IMR-90 (cell line): ENCODE measurements at regions not wholly inside any gene's neighbourhood (a gene's known extent, or its start where the extent isn't known, plus 50 kb on each side); places are given as distances from the start of the nearest gene placed in this dataset.

Experiments
- ATAC-seq: fragments of 200-7000 bp; cut with Tn5 transposase; 2 replicates; pipeline ENCODE4 v1.9.1; 2020; ENCODE audit warnings: low read depth, mild to moderate bottlenecking, moderate library complexity
- BruUV-seq: library from RNA; stranded (reverse); fragments of 400-500 nt; replicated peaks from 2 replicates; lab custom pipeline; 2021; lab: Mats Ljungman, UMichigan
- CTCF ChIA-PET: fragments of 300-600 bp; formaldehyde crosslinking; extraction: SDS; loops from one replicate; lab custom pipeline; 2021; ENCODE audit warnings: antibody characterized with exemption; lab: Yijun Ruan, JAX
- POLR2A ChIA-PET: fragments of 300-600 bp; sonication (Branson Sonifier 250); formaldehyde crosslinking; loops from one replicate; lab custom pipeline; 2022; ENCODE audit warnings: antibody characterized with exemption; ENCODE audit not compliant: unreplicated experiment; lab: Charles Lee
- DNase-seq: peaks from one replicate; pipeline ENCODE4 v3.0.0; 2013
- H2AFZ ChIP-seq: replicated peaks from 2 replicates; pipeline ENCODE3; 2013; ENCODE audit warnings: low read length, mild to moderate bottlenecking; ENCODE audit not compliant: poor library complexity
- H2AK5ac ChIP-seq: 2 replicates; pipeline ENCODE4 v1.6.1; 2013; ENCODE audit warnings: low read depth, low read length, inconsistent platforms
- H2AK9ac ChIP-seq: replicated peaks from 2 replicates; pipeline ENCODE3; 2013; ENCODE audit warnings: mild to moderate bottlenecking, low read depth, low read length, moderate library complexity; ENCODE audit not compliant: poor library complexity
- H2BK120ac ChIP-seq: 2 replicates; pipeline ENCODE4 v1.6.1; 2013; ENCODE audit warnings: low read depth, low read length, inconsistent platforms
- H2BK15ac ChIP-seq: 3 replicates; pipeline ENCODE4 v1.6.1; 2013; ENCODE audit warnings: low read depth, low read length, inconsistent platforms
- H2BK20ac ChIP-seq: 2 replicates; pipeline ENCODE4 v1.6.1; 2013; ENCODE audit warnings: low read depth, mild to moderate bottlenecking, inconsistent platforms, low read length, moderate library complexity
- H2BK5ac ChIP-seq: 2 replicates; pipeline ENCODE4 v1.6.1; 2013; ENCODE audit warnings: mild to moderate bottlenecking, low read depth, low read length, inconsistent platforms; ENCODE audit not compliant: poor library complexity, severe bottlenecking
- H3K14ac ChIP-seq: replicated peaks from 2 replicates; pipeline ENCODE4 v1.6.1; 2013; ENCODE audit warnings: low read depth, low read length, inconsistent platforms
- H3K18ac ChIP-seq: 2 replicates; pipeline ENCODE4 v1.6.1; 2013; ENCODE audit warnings: low read depth, low read length, control low read depth
- H3K23ac ChIP-seq: 2 replicates; pipeline ENCODE4 v1.6.1; 2013; ENCODE audit warnings: low read depth, low read length, inconsistent platforms
- H3K27ac ChIP-seq: 2 replicates; pipeline ENCODE4 v1.5.1; 2013; ENCODE audit warnings: mild to moderate bottlenecking, control low read depth, low read length; ENCODE audit not compliant: insufficient read depth
- H3K27me3 ChIP-seq: 2 replicates; pipeline ENCODE4 v1.6.1; 2013; ENCODE audit warnings: low read length; ENCODE audit not compliant: control insufficient read depth, insufficient read depth
- H3K36me3 ChIP-seq: 2 replicates; pipeline ENCODE4 v1.6.1; 2013; ENCODE audit warnings: low read length, mixed read lengths; ENCODE audit not compliant: control insufficient read depth, insufficient read depth
- H3K4ac ChIP-seq: 2 replicates; pipeline ENCODE4 v1.6.1; 2013; ENCODE audit warnings: low read depth, low read length, inconsistent platforms
- H3K4me1 ChIP-seq: 2 replicates; pipeline ENCODE4 v1.6.1; 2013; ENCODE audit warnings: low read length, mixed read lengths; ENCODE audit not compliant: control insufficient read depth, insufficient read depth
- H3K4me2 ChIP-seq: 2 replicates; pipeline ENCODE4 v1.6.1; 2013; ENCODE audit warnings: low read depth, mild to moderate bottlenecking, control low read depth, low read length, moderate library complexity
- H3K4me3 ChIP-seq: 2 replicates; pipeline ENCODE4 v1.5.1; 2013; ENCODE audit warnings: low read depth, mild to moderate bottlenecking, control low read depth, low read length, moderate library complexity; ENCODE audit not compliant: insufficient read depth
- H3K56ac ChIP-seq: 2 replicates; pipeline ENCODE4 v1.6.1; 2013; ENCODE audit warnings: low read length, inconsistent platforms; ENCODE audit not compliant: insufficient read depth; ENCODE audit errors: extremely low read depth
- H3K79me1 ChIP-seq, 2 experiments: 2 replicates each; pipeline ENCODE4 v1.6.1; 2013; ENCODE audit warnings: low read length in 2 of 2, inconsistent platforms in 1 of 2, low read depth in 1 of 2
- H3K9ac ChIP-seq: 2 replicates; pipeline ENCODE4 v1.6.1; 2013; ENCODE audit warnings: low read depth, low read length, control low read depth
- H3K9me1 ChIP-seq: 2 replicates; pipeline ENCODE4 v1.6.1; 2013; ENCODE audit warnings: low read length, inconsistent platforms; ENCODE audit not compliant: insufficient read depth
- H3K9me3 ChIP-seq: 2 replicates; pipeline ENCODE4 v1.6.1; 2013; ENCODE audit warnings: low read length; ENCODE audit not compliant: control insufficient read depth, insufficient read depth
- H4K20me1 ChIP-seq: 2 replicates; pipeline ENCODE4 v1.6.1; 2013; ENCODE audit warnings: low read length, inconsistent platforms; ENCODE audit not compliant: insufficient read depth
- H4K5ac ChIP-seq: 2 replicates; pipeline ENCODE4 v1.6.1; 2013; ENCODE audit warnings: mild to moderate bottlenecking, low read depth, low read length, control low read depth
- H4K8ac ChIP-seq, 2 experiments: 2 replicates each; pipeline ENCODE4 v1.6.1; 2013; ENCODE audit warnings: low read depth in 2 of 2, low read length in 2 of 2, control low read depth in 1 of 2, inconsistent platforms in 1 of 2
- H4K91ac ChIP-seq: 2 replicates; pipeline ENCODE4 v1.6.1; 2013; ENCODE audit warnings: low read depth, low read length, inconsistent platforms; ENCODE audit not compliant: insufficient read depth
- BHLHE40 ChIP-seq: fragments of 150-350 bp; IDR thresholded peaks from 2 replicates; pipeline ENCODE4 v1.6.1; 2016; ENCODE audit warnings: mild to moderate bottlenecking, low read depth, low read length
- CHD1 ChIP-seq: IDR thresholded peaks from 2 replicates; pipeline ENCODE4 v1.6.1; 2012; ENCODE audit warnings: low read depth, low read length, improper control_type of control experiment
- CTCF ChIP-seq: conservative IDR thresholded peaks from 2 replicates; pipeline ENCODE4 v1.5.1; 2012; ENCODE audit warnings: mild to moderate bottlenecking, low read depth, low read length, improper control_type of control experiment
- ELK1 ChIP-seq: fragments of 150-350 bp; IDR thresholded peaks from 2 replicates; pipeline ENCODE4 v1.6.1; 2016; ENCODE audit warnings: low read depth, mild to moderate bottlenecking, low read length, moderate library complexity, borderline replicate concordance
- FOS ChIP-seq: fragments of 150-350 bp; IDR thresholded peaks from 2 replicates; pipeline ENCODE4 v1.6.1; 2016; ENCODE audit warnings: low read depth, low read length
- MAFK ChIP-seq: IDR thresholded peaks from 2 replicates; pipeline ENCODE4 v1.6.1; 2012; ENCODE audit warnings: low read depth, low read length, improper control_type of control experiment
- MAZ ChIP-seq: IDR thresholded peaks from 2 replicates; pipeline ENCODE4 v1.6.1; 2012; ENCODE audit warnings: low read depth, mild to moderate bottlenecking, low read length, improper control_type of control experiment, moderate library complexity, borderline replicate concordance
- MXI1 ChIP-seq: IDR thresholded peaks from 2 replicates; pipeline ENCODE4 v1.6.1; 2012; ENCODE audit warnings: low read depth, mild to moderate bottlenecking, low read length, moderate library complexity, borderline replicate concordance
- POLR2A ChIP-seq: IDR thresholded peaks from 2 replicates; pipeline ENCODE4 v1.6.1; 2012; ENCODE audit warnings: mild to moderate bottlenecking, low read depth, low read length
- RAD21 ChIP-seq: IDR thresholded peaks from 2 replicates; pipeline ENCODE4 v1.6.1; 2012; ENCODE audit warnings: low read length, improper control_type of control experiment
- RCOR1 ChIP-seq: IDR thresholded peaks from 2 replicates; pipeline ENCODE4 v1.6.1; 2012; ENCODE audit warnings: mild to moderate bottlenecking, low read length, improper control_type of control experiment; ENCODE audit not compliant: insufficient replicate concordance
- RFX5 ChIP-seq: IDR thresholded peaks from 2 replicates; pipeline ENCODE4 v1.8.0; 2012; ENCODE audit warnings: low read depth, mild to moderate bottlenecking, low read length, moderate library complexity
- SMC3 ChIP-seq: fragments of 150-350 bp; IDR thresholded peaks from 2 replicates; pipeline ENCODE4 v1.6.1; 2016; ENCODE audit warnings: low read depth, mild to moderate bottlenecking, antibody characterized with exemption, low read length, moderate library complexity
- WGBS, 2 experiments: methylation state at CpG; one replicate each; pipeline versions ENCODE4 v1.1.5 to v1.1.7; 2013; ENCODE audit warnings: missing lambda C conversion rate in 2 of 2; ENCODE audit not compliant: insufficient read length in 1 of 2; ENCODE audit errors: extremely low coverage in 2 of 2; 5-methylcytosine and 5-hydroxymethylcytosine counted together
- dilution Hi-C: fragments of 300-500 bp; cut with HindIII; formaldehyde crosslinking; loops from one replicate; pipeline ENCODE4 v1.14.3; 2018; ENCODE audit warnings: low sequenced_read_pairs; ENCODE audit not compliant: unreplicated experiment
- in situ Hi-C: fragments of 300-500 bp; cut with MboI; formaldehyde crosslinking; loops from 3 replicates; pipeline ENCODE4 v1.14.3; 2019; ENCODE audit warnings: low sequenced_read_pairs, inconsistent platforms, mixed read lengths
- intact Hi-C: fragments of 100-400 bp; cut with micrococcal nuclease; formaldehyde crosslinking; loops from 2 replicates; pipeline ENCODE4 v1.10.0; 2022
- TF ChIP-seq, protein P1 (sequence below): fragments of 150-350 bp; IDR thresholded peaks from 2 replicates; pipeline ENCODE4 v1.6.1; 2017; ENCODE audit warnings: mild to moderate bottlenecking, antibody characterized with exemption, low read length, low read depth

DNA sequence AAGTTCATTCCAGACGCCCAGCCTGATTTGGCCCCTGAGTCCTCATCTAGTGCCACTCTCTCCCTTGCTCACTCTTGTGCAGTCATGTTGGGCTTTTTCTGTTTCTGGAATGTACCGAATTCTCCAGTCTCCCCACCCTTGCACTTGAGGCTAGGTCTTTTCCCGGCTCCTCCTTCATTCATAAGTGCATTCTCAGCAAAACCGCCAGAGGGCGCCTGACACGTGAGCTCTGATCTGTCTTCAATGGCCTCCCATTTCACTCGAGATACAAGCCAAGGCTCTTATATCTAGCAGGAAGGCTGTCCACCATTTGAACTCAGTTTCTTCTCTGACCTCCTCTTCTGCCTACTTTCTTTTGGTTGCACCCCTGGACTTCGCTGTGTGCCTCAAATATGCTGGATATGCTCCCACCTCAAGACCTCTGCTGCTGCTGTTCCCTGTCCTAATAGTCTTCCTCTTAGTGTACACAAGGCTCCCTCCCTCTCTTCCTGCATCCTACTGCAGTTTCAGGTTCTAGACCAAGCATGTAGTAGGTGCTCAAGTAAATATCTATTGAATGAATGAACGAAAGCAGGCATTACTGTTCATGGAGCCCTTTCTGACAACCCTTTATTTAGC, 568.1 kb upstream of the WWC1 start:
- H3K23ac ChIP-seq, result no peak overlapping the region
- peak overlapping the region; percentile 20; the same call in 1 of the 2 replicates for H3K14ac ChIP-seq
- no peak overlapping the region for H3K56ac ChIP-seq
- H4K8ac ChIP-seq, result peak overlapping the region in 1 of 2 experiments; percentile 74; a peak in 2 of 4 replicates
- H3K4ac ChIP-seq, result peak overlapping the region; percentile 69
- peak overlapping the region; percentile 40; the same call in 1 of the 3 replicates for H2BK15ac ChIP-seq
- peak overlapping the region; percentile 2 for H2BK5ac ChIP-seq
- peak overlapping the region; percentile 85 for H2BK120ac ChIP-seq
- dilution Hi-C loops, result no loop called here
- no peaks in the 10 kb centered on the region for H3K9me3 ChIP-seq
- no peaks in the 10 kb centered on the region for H3K27me3 ChIP-seq
- no peak overlapping the region for H3K4me2 ChIP-seq
- peak overlapping the region; percentile 49; the same call in 1 of the 2 replicates for H3K18ac ChIP-seq
- H3K36me3 ChIP-seq, result no peaks in the 10 kb centered on the region
- H4K5ac ChIP-seq, result peak overlapping the region; percentile 57; the same call in 1 of the 2 replicates
- no peak overlapping the region for H3K4me3 ChIP-seq
- H3K4me1 ChIP-seq, result peaks cover 6% of the 10 kb centered on the region; the same call in 1 of the 2 replicates
- H3K27ac ChIP-seq, result no peak overlapping the region
- peak; percentile 74 for ATAC-seq
- H2AK9ac ChIP-seq, result peak overlapping the region; percentile 12
- peak; percentile 70 for DNase-seq
- H3K9ac ChIP-seq, result no peak overlapping the region
- H3K9me1 ChIP-seq, result peaks cover 2% of the 10 kb centered on the region; the same call in 1 of the 2 replicates
- no TSS peak for BruUV-seq
- H3K79me1 ChIP-seq, result no peaks in the 10 kb centered on the region
- H2BK20ac ChIP-seq, result peak overlapping the region; percentile 90
- no peaks in the 10 kb centered on the region for H4K20me1 ChIP-seq
- CTCF ChIA-PET, result interaction anchor here (0.6 to 1.0 kb wide), 4 partner anchors 9 to 116 kb away, joined by 3 read pairs; no protein-coding TSS in a partner anchor
- WGBS, 2 experiments, result 13% methylated on average over 7 of the region's 9 CpGs; no CpG with 5 or more reads in 1 of the 2 experiments
- peak overlapping the region; percentile 36; the same call in 1 of the 2 replicates for H4K91ac ChIP-seq
- intact Hi-C loops, result loop anchor here (1.0 to 5.0 kb wide), 5 partner anchors 84 to 495 kb away; no protein-coding TSS in a partner anchor
- in situ Hi-C loops, result loop anchor here (10.0 kb wide), 1 partner anchor 221 kb away; no protein-coding TSS in a partner anchor
- H2AK5ac ChIP-seq, result peak overlapping the region; percentile 23; the same call in 1 of the 2 replicates
- POLR2A ChIA-PET, result no interaction called here
- peak overlapping the region; percentile 76 for H2AFZ ChIP-seq
- TF ChIP-seq BHLHE40 (peak; percentile 93), RFX5 (no peak), FOS (no peak), ELK1 (no peak), MXI1 (no peak), RCOR1 (no peak), MAZ (no peak), SMC3 (peak; percentile 67), MAFK (peak; percentile 89), CTCF (peak; percentile 76), CHD1 (no peak), POLR2A (no peak), RAD21 (peak; percentile 71)
- TF ChIP-seq, protein P1, sequence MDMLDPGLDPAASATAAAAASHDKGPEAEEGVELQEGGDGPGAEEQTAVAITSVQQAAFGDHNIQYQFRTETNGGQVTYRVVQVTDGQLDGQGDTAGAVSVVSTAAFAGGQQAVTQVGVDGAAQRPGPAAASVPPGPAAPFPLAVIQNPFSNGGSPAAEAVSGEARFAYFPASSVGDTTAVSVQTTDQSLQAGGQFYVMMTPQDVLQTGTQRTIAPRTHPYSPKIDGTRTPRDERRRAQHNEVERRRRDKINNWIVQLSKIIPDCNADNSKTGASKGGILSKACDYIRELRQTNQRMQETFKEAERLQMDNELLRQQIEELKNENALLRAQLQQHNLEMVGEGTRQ, result peak; percentile 43; the same call in 1 of the 2 replicates
